Ishikawa (cell line): ENCODE measurements at regions not wholly inside any gene's neighbourhood (a gene's known extent, or its start where the extent isn't known, plus 50 kb on each side); places are given as distances from the start of the nearest gene placed in this dataset.

Experiments used
- CEBPB ChIP-seq: IDR thresholded peaks from 2 replicates; pipeline ENCODE4 v1.6.1; 2012
- CREB1 ChIP-seq: IDR thresholded peaks from 2 replicates; pipeline ENCODE4 v1.6.1; 2012; ENCODE audit warnings: low read depth
- EGR1 ChIP-seq: IDR thresholded peaks from 2 replicates; pipeline ENCODE4 v1.6.1; 2012
- EP300 ChIP-seq: IDR thresholded peaks from 2 replicates; pipeline ENCODE4 v1.6.1; 2012; ENCODE audit warnings: borderline replicate concordance
- FOXM1 ChIP-seq: IDR thresholded peaks from 2 replicates; pipeline ENCODE4 v1.6.1; 2012; ENCODE audit warnings: low read depth, borderline replicate concordance
- MAX ChIP-seq: IDR thresholded peaks from 2 replicates; pipeline ENCODE4 v1.6.1; 2012
- NFIC ChIP-seq: IDR thresholded peaks from 2 replicates; pipeline ENCODE4 v1.6.1; 2012
- RAD21 ChIP-seq: IDR thresholded peaks from 2 replicates; pipeline ENCODE4 v1.6.1; 2012; ENCODE audit warnings: low read depth
- REST ChIP-seq: IDR thresholded peaks from 2 replicates; pipeline ENCODE4 v1.6.1; 2012; ENCODE audit warnings: low read depth, mild to moderate bottlenecking
- TAF1 ChIP-seq: IDR thresholded peaks from 2 replicates; pipeline ENCODE4 v1.6.1; 2012; ENCODE audit warnings: low read depth, mild to moderate bottlenecking
- TCF12 ChIP-seq: IDR thresholded peaks from 2 replicates; pipeline ENCODE4 v1.6.1; 2012; ENCODE audit warnings: low read depth
- TEAD4 ChIP-seq: IDR thresholded peaks from 2 replicates; pipeline ENCODE4 v1.6.1; 2012
- USF1 ChIP-seq: IDR thresholded peaks from 2 replicates; pipeline ENCODE4 v1.6.1; 2012
- YY1 ChIP-seq: IDR thresholded peaks from 2 replicates; pipeline ENCODE4 v1.6.1; 2012; ENCODE audit warnings: low read depth
- ZBTB7A ChIP-seq: IDR thresholded peaks from 2 replicates; pipeline ENCODE4 v1.6.1; 2012; ENCODE audit warnings: low read depth

GRCh38 chr13:90321281-90321931, 1026.1 kb upstream of the MIR17HG start:
- no peak for TF ChIP-seq TCF12
- no peak for TF ChIP-seq USF1

GRCh38 chr13:90329641-90330040, 1017.8 kb upstream of the MIR17HG start:
- TF ChIP-seq TCF12 (no peak), CEBPB (no peak), EP300 (no peak), NFIC (no peak), ZBTB7A (no peak), FOXM1 (no peak), TEAD4 (no peak), YY1 (no peak), RAD21 (no peak), CREB1 (no peak), REST (no peak), MAX (no peak), EGR1 (no peak)

GRCh38 chr13:90331974-90332373, 1015.5 kb upstream of the MIR17HG start:
- TF ChIP-seq FOXM1: no peak
- TF ChIP-seq YY1: no peak
- TF ChIP-seq ZBTB7A: no peak
- no peak for TF ChIP-seq TCF12
- TF ChIP-seq NFIC: no peak
- TF ChIP-seq REST: no peak
- no peak for TF ChIP-seq TEAD4
- no peak for TF ChIP-seq MAX
- TF ChIP-seq USF1: no peak
- no peak for TF ChIP-seq EGR1
- TF ChIP-seq RAD21: no peak
- no peak for TF ChIP-seq CREB1
- no peak for TF ChIP-seq TAF1

GRCh38 chr13:90336507-90336906, 1011.0 kb upstream of the MIR17HG start:
- TF ChIP-seq NFIC (no peak), CREB1 (no peak), EP300 (no peak), REST (no peak), USF1 (no peak)

GRCh38 chr13:90352763-90353162, 994.7 kb upstream of the MIR17HG start:
- TF ChIP-seq FOXM1: no peak
- TF ChIP-seq TCF12: no peak
- TF ChIP-seq REST: no peak
- TF ChIP-seq EP300: no peak
- no peak for TF ChIP-seq CREB1
- no peak for TF ChIP-seq EGR1
